Neural progenitor cell (in vitro differentiated cells): ENCODE measurements at regions not wholly inside any gene's neighbourhood (a gene's known extent, or its start where the extent isn't known, plus 50 kb on each side); places are given as distances from the start of the nearest gene placed in this dataset.

Source experiments
- EZH2 ChIP-seq: fragments of 200-600 bp; sonication (generic); IDR thresholded peaks from 2 replicates; pipeline ENCODE4 v1.6.1; 2017; ENCODE audit warnings: antibody characterized with exemption, mild to moderate bottlenecking, moderate library complexity
- EZH2phosphoT487 ChIP-seq: fragments of 200-600 bp; sonication (generic); IDR thresholded peaks from 2 replicates; pipeline ENCODE4 v1.6.1; 2017; ENCODE audit warnings: antibody characterized with exemption
- TF ChIP-seq, protein P1 (sequence below): fragments of 200-600 bp; sonication (generic); IDR thresholded peaks from 2 replicates; pipeline ENCODE4 v1.5.1; 2017; ENCODE audit warnings: antibody characterized with exemption, mild to moderate bottlenecking

DNA sequence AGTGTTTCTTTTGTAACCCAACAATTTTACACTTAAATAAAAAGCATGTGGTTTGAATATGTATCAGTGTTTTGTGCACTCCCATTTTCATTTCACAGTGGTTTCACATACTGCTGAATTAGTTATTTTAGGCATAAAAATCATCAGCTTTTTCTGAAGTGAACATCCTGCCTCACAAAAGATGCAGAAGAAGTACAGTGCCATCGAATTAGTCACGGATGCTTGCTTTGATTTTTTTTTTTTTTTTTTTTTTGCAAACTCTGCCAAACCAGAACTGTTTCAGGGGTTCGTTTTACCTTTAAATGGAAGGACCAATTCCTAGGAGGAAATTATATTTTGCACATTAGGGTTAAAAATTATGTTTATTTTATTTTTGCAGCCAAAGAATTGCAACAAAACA, 158.6 kb downstream of the RPS12 start:
- TF ChIP-seq, protein P1, sequence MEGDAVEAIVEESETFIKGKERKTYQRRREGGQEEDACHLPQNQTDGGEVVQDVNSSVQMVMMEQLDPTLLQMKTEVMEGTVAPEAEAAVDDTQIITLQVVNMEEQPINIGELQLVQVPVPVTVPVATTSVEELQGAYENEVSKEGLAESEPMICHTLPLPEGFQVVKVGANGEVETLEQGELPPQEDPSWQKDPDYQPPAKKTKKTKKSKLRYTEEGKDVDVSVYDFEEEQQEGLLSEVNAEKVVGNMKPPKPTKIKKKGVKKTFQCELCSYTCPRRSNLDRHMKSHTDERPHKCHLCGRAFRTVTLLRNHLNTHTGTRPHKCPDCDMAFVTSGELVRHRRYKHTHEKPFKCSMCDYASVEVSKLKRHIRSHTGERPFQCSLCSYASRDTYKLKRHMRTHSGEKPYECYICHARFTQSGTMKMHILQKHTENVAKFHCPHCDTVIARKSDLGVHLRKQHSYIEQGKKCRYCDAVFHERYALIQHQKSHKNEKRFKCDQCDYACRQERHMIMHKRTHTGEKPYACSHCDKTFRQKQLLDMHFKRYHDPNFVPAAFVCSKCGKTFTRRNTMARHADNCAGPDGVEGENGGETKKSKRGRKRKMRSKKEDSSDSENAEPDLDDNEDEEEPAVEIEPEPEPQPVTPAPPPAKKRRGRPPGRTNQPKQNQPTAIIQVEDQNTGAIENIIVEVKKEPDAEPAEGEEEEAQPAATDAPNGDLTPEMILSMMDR, result no peak
- no peak for TF ChIP-seq EZH2phosphoT487
- no peak for TF ChIP-seq EZH2
